Uterus (tissue), 3 donors: ENCODE measurements at regions not wholly inside any gene's neighbourhood (a gene's known extent, or its start where the extent isn't known, plus 50 kb on each side); places are given as distances from the start of the nearest gene placed in this dataset.

Source experiments
- DNase-seq, 2 donors: peaks; one replicate each; pipeline ENCODE4 v3.0.0-alpha.2; 2019 to 2020
- H3K27ac ChIP-seq, 2 donors: fragments of 200-600 bp; sonication (generic); 1 replicate in 1 of 2; 2 replicates in 1 of 2; pipeline ENCODE4 v1.5.1; 2016 to 2018
- H3K27me3 ChIP-seq, 2 donors: fragments of 200-600 bp; sonication (generic); one replicate each; pipeline ENCODE4 v1.5.1; 2018 to 2019; ENCODE audit warnings: control low read depth in 1 of 2
- H3K36me3 ChIP-seq, 2 donors: fragments of 200-600 bp; sonication (generic); one replicate each; pipeline ENCODE4 v1.5.1; 2019; ENCODE audit warnings: control low read depth in 1 of 2
- H3K4me1 ChIP-seq, 2 donors: fragments of 200-600 bp; sonication (generic); one replicate each; pipeline ENCODE4 v1.5.1; 2018 to 2019; ENCODE audit warnings: control low read depth in 1 of 2
- H3K4me3 ChIP-seq, 2 donors: fragments of 200-600 bp; sonication (generic); 1 replicate in 1 of 2; 2 replicates in 1 of 2; pipeline ENCODE4 v1.5.1; 2018 to 2019; ENCODE audit warnings: mild to moderate bottlenecking in 1 of 2
- H3K9me3 ChIP-seq, 2 donors: fragments of 200-600 bp; sonication (generic); one replicate each; pipeline ENCODE4 v1.5.1; 2019; ENCODE audit warnings: control low read depth in 1 of 2
- CTCF ChIP-seq, 4 experiments: fragments of 200-600 bp in 2 of 4; fragments of 450-650 bp in 2 of 4; sonication (generic) in 2 of 4; IDR thresholded peaks; one replicate each; pipeline ENCODE4 v1.5.1; 2016 to 2019; ENCODE audit warnings: antibody characterized with exemption in 4 of 4, mild to moderate bottlenecking in 2 of 4, moderate library complexity in 1 of 4
- POLR2A ChIP-seq, 2 donors: fragments of 450-650 bp; IDR thresholded peaks; one replicate each; pipeline ENCODE4 v1.6.1; 2016; ENCODE audit warnings: antibody characterized with exemption in 2 of 2, mild to moderate bottlenecking in 1 of 2, moderate library complexity in 1 of 2
- intact Hi-C: fragments of 100-400 bp; cut with DNase I; formaldehyde crosslinking; loops from one replicate; pipeline ENCODE4 v1.15.1; 2023; ENCODE audit warnings: low total_unique reads
- donor health status: DM: yes; HTN: yes; CAD: no.

GRCh38 chr3:159168788-159169187 is 366.9 kb downstream of the MFSD1 start:
- DNase-seq, result no peak
- TF ChIP-seq CTCF (IDR thresholded peaks at IDR 0.05) (no peak), POLR2A (IDR thresholded peaks at IDR 0.05) (no peak)
- intact Hi-C loops, result no loop called here

DNA sequence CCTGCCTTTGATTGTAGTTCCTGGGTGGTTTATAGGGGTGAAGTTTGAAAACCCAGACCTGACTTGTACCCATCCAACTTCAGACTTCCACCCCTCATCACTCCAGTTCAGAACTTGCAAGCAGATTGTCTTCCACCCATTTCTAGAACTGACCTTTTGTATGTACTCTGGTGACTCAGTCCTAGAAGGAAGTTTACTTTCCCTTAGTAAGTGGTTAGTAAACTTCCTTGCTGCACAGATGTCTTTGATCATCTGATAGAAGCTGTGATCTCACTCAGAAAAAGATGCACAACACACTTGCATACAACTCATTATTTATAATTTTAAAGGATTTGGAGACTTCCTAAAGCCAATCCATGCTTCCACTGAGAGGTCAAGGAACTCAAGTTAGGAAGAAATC is 368.0 kb downstream of the MFSD1 start:
- H3K27me3 ChIP-seq, result no peaks in the 10 kb centered on the region
- H3K36me3 ChIP-seq, result no peaks in the 10 kb centered on the region
- no peaks in the 10 kb centered on the region for H3K9me3 ChIP-seq
- no peak overlapping the region for H3K4me3 ChIP-seq
- intact Hi-C loops, result no loop called here
- no peak for DNase-seq
- TF ChIP-seq CTCF (IDR thresholded peaks at IDR 0.05), result no peak
- no peak for TF ChIP-seq POLR2A (IDR thresholded peaks at IDR 0.05)
- H3K27ac ChIP-seq, result no peak overlapping the region
- no peaks in the 10 kb centered on the region for H3K4me1 ChIP-seq

More at GRCh38 chr3:159168788-159169187, 366.9 kb downstream of the MFSD1 start:
- Histone ChIP-seq H3K9me3 (no peaks in the 10 kb centered on the region), H3K4me1 (no peaks in the 10 kb centered on the region), H3K27me3 (no peaks in the 10 kb centered on the region), H3K4me3 (no peak overlapping the region), H3K27ac (no peak overlapping the region), H3K36me3 (no peaks in the 10 kb centered on the region)

DNA sequence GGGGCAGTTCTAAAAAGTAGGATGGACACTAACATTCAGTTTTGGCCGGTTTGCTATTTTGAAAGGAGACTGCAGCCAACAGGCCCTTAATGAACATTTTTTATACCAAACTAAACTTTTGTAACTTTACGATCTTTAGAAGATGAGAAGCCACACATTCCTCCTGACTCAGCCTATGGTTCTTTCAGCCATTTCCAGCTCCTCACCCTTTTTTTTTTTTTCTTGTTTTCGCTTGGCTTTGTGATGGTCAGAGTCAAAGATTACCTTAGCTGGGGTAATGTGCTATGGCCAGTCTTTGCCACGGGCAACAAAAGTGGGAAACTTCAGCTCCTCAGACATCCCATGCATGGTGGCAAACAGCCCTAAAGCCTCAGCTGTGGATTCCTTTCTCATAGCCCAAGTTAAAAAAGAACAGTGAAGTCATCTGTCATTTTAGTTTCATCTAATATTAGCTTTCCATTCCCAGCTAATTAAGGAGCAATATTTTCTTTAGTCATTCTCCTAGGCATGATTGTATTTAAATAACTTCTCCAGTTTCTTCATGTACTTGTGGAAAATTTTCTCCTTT is 368.7 kb downstream of the MFSD1 start:
- Histone ChIP-seq H3K4me1 (no peaks in the 10 kb centered on the region), H3K27me3 (no peaks in the 10 kb centered on the region), H3K27ac (no peak overlapping the region), H3K9me3 (no peaks in the 10 kb centered on the region), H3K4me3 (no peak overlapping the region), H3K36me3 (no peaks in the 10 kb centered on the region)
- TF ChIP-seq CTCF (IDR thresholded peaks at IDR 0.05) (no peak), POLR2A (IDR thresholded peaks at IDR 0.05) (no peak)
- no peak for DNase-seq
- intact Hi-C loops, result no loop called here

DNA sequence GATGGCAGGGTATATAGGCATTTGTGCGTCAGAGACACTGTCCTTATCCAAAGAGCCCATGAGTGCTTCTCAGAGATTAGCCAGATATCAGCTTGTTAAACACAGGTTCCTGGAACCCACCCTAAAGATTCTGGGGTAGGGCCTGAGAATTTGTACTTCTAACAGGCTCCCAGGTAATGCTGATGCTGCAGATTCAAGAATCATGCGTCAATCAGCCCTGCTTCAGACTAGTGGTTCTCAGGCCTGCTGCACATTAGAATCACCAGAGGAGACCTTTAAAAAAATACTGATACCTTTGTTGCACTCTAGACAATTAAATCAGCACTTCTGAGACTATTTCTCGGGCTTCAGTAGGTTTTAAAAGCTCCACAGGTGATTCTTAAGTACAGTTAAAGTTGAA is 369.5 kb downstream of the MFSD1 start:
- H3K27me3 ChIP-seq, result no peaks in the 10 kb centered on the region
- DNase-seq, result no peak
- no peaks in the 10 kb centered on the region for H3K4me1 ChIP-seq
- no peaks in the 10 kb centered on the region for H3K36me3 ChIP-seq
- intact Hi-C loops, result no loop called here
- H3K27ac ChIP-seq, result no peak overlapping the region
- no peak overlapping the region for H3K4me3 ChIP-seq
- no peaks in the 10 kb centered on the region for H3K9me3 ChIP-seq
- TF ChIP-seq POLR2A (IDR thresholded peaks at IDR 0.05) (no peak), CTCF (IDR thresholded peaks at IDR 0.05) (no peak)

- no peaks in the 10 kb centered on the region for H3K27me3 ChIP-seq
- TF ChIP-seq CTCF (IDR thresholded peaks at IDR 0.05) (no peak), POLR2A (IDR thresholded peaks at IDR 0.05) (no peak)
- intact Hi-C loops, result no loop called here
- no peaks in the 10 kb centered on the region for H3K4me1 ChIP-seq
- H3K4me3 ChIP-seq, result no peak overlapping the region
- no peak overlapping the region for H3K27ac ChIP-seq
- no peaks in the 10 kb centered on the region for H3K9me3 ChIP-seq
- DNase-seq, result no peak
- H3K36me3 ChIP-seq, result no peaks in the 10 kb centered on the region
Observed at GRCh38 chr3:159172473-159172872, 370.6 kb downstream of the MFSD1 start.
